ENCODE measurements at regions not wholly inside any gene's neighbourhood (a gene's known extent, or its start where the extent isn't known, plus 50 kb on each side); places are given as distances from the start of the nearest gene placed in this dataset.

- no peak overlapping the region for H3K4me3 ChIP-seq (ENCODE audit: low read depth, low read length)
- TF ChIP-seq CTCF (IDR thresholded peaks at IDR 0.05; ENCODE audit: low read depth, low read length), result no peak
Measured at GRCh38 chr9:13791816-13792215, 512.3 kb upstream of the MPDZ start.

- H3K4me3 ChIP-seq (ENCODE audit: low read depth, low read length), result no peak overlapping the region
- TF ChIP-seq CTCF (IDR thresholded peaks at IDR 0.05; ENCODE audit: low read depth, low read length), result no peak
Measured at GRCh38 chr9:13790055-13790454, 510.6 kb upstream of the MPDZ start.

GRCh38 chr9:13787234-13787833 is 507.8 kb upstream of the MPDZ start:
- no peak overlapping the region for H3K4me3 ChIP-seq (ENCODE audit: low read depth, low read length)
- no peak for TF ChIP-seq CTCF (IDR thresholded peaks at IDR 0.05; ENCODE audit: low read depth, low read length)

- TF ChIP-seq CTCF (IDR thresholded peaks at IDR 0.05; ENCODE audit: low read depth, low read length), result no peak
- no peak overlapping the region for H3K4me3 ChIP-seq (ENCODE audit: low read depth, low read length)
Measured at GRCh38 chr9:13786711-13787110, 507.2 kb upstream of the MPDZ start.

- H3K4me3 ChIP-seq (ENCODE audit: low read depth, low read length), result no peak overlapping the region
- no peak for TF ChIP-seq CTCF (IDR thresholded peaks at IDR 0.05; ENCODE audit: low read depth, low read length)
Measured at GRCh38 chr9:13786131-13786530, 506.6 kb upstream of the MPDZ start.

- no peak for TF ChIP-seq CTCF (IDR thresholded peaks at IDR 0.05; ENCODE audit: low read depth, low read length)
Measured at GRCh38 chr9:13779106-13779505, 499.6 kb upstream of the MPDZ start.

GRCh38 chr9:13778631-13779030 is 499.1 kb upstream of the MPDZ start:
- H3K4me3 ChIP-seq (ENCODE audit: low read depth, low read length), result no peak overlapping the region
- TF ChIP-seq CTCF (IDR thresholded peaks at IDR 0.05; ENCODE audit: low read depth, low read length), result no peak

More at GRCh38 chr9:13779106-13779505, 499.6 kb upstream of the MPDZ start:
- H3K4me3 ChIP-seq (ENCODE audit: low read depth, low read length), result no peak overlapping the region

Data from WI38 (cell line).